ENCODE measurements at regions not wholly inside any gene's neighbourhood (a gene's known extent, or its start where the extent isn't known, plus 50 kb on each side); places are given as distances from the start of the nearest gene placed in this dataset.

DNA sequence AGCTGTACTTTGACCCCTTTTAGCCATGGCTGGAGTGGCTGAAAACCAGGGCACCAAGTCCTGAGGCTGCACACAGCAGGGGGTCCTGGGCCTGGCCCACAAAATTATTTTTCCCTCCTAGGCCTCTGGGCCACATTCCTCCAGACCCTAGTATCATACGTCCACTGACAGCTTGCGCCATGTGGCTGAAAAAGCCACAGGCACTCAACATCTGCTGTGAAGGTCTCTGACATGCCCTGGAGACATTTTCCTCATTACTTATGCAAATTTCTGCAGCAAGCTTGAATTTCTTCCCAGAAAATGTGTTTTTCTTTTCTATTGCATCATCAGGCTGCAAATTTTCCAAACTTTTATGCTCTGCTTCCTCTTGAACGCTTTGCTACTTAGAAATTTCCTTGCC, 239.0 kb downstream of the SQOR start:
- TF ChIP-seq, protein P1, sequence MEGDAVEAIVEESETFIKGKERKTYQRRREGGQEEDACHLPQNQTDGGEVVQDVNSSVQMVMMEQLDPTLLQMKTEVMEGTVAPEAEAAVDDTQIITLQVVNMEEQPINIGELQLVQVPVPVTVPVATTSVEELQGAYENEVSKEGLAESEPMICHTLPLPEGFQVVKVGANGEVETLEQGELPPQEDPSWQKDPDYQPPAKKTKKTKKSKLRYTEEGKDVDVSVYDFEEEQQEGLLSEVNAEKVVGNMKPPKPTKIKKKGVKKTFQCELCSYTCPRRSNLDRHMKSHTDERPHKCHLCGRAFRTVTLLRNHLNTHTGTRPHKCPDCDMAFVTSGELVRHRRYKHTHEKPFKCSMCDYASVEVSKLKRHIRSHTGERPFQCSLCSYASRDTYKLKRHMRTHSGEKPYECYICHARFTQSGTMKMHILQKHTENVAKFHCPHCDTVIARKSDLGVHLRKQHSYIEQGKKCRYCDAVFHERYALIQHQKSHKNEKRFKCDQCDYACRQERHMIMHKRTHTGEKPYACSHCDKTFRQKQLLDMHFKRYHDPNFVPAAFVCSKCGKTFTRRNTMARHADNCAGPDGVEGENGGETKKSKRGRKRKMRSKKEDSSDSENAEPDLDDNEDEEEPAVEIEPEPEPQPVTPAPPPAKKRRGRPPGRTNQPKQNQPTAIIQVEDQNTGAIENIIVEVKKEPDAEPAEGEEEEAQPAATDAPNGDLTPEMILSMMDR (IDR thresholded peaks at IDR 0.05; ENCODE audit: low read depth, low read length, missing input control) = no peak
- no peak for TF ChIP-seq YY1 (IDR thresholded peaks at IDR 0.05)
- TF ChIP-seq, protein P2, sequence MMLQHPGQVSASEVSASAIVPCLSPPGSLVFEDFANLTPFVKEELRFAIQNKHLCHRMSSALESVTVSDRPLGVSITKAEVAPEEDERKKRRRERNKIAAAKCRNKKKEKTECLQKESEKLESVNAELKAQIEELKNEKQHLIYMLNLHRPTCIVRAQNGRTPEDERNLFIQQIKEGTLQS (IDR thresholded peaks at IDR 0.05) = no peak
